Brain pericyte (primary cell): ENCODE measurements at regions not wholly inside any gene's neighbourhood (a gene's known extent, or its start where the extent isn't known, plus 50 kb on each side); places are given as distances from the start of the nearest gene placed in this dataset.

Experiments used
- DNase-seq: peaks from one replicate; pipeline ENCODE4 v3.0.0-alpha.2; 2012; ENCODE audit warnings: low read depth, low spot score

DNA sequence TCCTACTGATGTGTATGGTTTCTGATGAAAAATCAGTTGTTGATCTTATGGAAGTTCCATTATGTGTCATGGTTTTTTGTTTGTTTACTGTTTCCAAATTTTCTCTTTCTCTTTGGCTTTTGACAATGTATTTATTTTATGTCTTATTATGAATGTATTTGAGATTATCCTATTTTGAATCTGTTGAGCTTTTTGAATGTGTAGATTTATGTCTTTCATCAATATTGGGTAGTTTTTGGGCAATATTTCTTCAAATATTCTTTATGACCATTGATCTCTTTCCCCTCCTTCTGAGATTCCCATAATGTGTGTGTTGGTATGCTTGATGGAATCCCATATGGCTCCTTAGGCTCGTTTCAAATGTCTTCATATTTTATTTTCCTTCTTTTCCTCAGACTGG is 80.5 kb upstream of the FAM47C start:
- no peak for DNase-seq

DNA sequence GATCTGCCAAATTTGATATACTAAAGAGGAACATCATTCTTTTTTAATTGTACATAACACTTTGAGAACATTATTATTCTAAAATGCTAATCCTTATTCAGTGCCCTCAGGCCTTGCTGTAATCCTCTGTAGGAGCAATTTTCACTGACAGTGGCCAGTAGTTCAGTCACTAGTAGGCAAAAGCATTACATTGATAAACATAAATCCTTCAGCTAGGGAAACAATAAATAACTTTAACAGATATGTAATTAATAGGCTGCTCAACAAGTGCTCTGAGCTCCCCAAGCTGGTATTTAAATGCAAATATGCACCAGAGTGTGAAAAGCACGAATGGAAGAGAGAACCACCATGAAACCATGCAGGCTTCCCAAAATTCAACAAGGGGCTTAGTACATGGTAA is 77.7 kb upstream of the FAM47C start:
- DNase-seq = no peak

DNA sequence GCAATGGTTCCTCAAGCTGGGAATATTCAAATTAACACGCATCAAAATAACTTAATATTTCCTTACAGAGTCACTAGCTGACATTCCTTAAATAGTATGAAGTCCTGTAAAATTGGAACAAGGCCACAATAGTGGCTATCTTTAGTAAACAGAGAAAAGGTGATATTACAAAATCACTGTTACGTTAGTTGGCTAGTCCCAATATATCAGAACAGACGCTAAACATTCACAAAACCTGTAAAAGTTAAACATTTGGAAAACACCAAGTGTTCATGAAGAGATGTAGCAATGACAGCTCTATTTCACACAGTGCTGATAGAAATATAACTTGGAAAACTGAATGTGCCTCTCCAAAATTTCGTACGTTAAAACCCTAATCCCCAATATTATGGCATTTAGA is 61.0 kb upstream of the FAM47C start:
- DNase-seq = no peak

DNA sequence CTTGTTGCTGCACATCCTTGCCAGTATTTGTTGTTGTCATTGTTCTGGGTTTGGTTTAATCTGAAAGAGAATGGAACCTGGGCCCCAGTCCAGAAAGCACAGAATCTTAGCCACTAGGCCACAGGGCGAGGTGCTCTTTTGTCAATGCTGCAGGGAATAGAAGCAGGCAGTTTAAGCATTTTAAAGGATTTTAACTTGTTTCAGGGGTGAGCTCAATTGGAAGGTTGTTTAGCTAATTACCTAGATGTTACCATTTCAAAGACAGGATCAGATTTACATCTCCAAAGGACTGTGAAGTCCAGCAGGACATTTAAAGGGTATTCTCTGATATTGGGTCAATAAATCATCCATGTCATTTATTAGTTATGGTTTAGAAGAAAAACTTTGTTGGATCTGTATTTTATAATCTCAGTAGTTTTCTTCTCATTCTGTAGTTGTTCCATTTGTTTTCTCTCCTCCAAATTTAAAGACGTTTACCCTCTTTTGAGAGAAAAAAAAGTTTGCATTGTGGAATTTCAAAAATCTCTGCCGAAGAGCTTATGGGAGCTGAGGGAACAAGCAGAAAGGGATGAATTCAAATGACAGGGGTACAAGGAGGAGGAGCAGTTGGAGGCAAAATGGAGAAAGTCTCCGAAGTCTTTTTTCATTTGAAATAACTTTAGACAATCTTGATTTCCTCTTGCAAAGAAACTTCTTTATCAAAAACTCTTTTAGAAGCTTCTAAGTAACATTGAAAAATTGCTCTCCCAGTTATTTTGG is 57.5 kb upstream of the FAM47C start:
- no peak for DNase-seq

DNA sequence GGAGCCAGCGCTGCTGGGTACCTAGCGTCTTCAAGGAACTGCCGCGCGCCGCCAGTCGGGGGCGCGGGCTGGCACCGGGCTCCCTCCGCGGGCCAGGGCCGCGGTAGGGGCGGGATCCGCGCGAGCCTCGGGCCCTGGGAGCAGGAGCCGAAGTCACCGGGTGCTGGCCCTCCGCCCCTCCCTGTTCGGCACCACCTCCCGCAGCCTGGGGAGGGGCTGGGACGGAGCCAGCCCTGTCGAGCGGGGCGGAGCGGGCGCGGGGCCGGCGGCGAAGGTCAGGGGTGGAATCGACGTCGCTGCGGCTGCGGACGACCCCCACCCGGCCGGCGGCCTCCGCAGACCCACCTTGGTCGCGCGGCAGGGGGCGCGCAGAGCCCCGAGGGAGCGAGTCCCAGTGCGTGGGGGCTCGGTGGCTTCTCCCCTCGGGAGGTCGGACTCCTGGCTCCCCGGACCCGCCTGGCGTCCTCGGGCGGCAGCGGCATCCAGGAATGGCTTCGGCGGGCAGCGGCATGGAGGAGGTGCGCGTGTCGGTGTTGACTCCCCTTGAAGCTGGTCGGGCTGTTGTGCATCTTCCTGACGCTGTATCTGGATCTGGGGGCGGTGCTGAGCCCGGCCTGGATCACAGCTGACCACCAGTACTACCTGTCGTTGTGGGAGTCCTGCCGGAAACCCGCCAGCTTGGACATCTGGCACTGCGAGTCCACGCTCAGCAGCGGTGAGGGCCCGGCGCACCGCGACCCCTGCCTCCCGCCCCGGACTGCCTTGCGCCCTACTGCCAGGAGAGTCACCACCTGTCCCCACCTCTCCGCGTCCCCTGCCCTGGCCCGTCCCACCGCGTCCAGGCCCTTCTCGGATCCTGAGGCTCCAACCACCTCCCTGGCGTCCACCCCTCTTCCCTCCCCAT is 50.5 kb upstream of the FAM47C start:
- no peak for DNase-seq
